Hepatocyte (in vitro differentiated cells): ENCODE measurements at regions not wholly inside any gene's neighbourhood (a gene's known extent, or its start where the extent isn't known, plus 50 kb on each side); places are given as distances from the start of the nearest gene placed in this dataset.
"Not testable (repeated sequence)": the region's sequence is repeated elsewhere in the genome, so short reads cannot be mapped to it uniquely, and the experiment has no call there.

Experiments used
- DNase-seq: peaks from one replicate; pipeline ENCODE4 v3.0.0-alpha.2; 2016; ENCODE audit warnings: low spot score
- H2AFZ ChIP-seq: fragments of 200-600 bp; sonication (generic); 2 replicates; pipeline ENCODE4 v1.6.0; 2016; ENCODE audit warnings: antibody characterized with exemption, mild to moderate bottlenecking
- H3K27ac ChIP-seq: fragments of 200-600 bp; sonication (generic); 2 replicates; pipeline ENCODE4 v1.5.1; 2016; ENCODE audit warnings: mild to moderate bottlenecking
- H3K27me3 ChIP-seq: fragments of 200-600 bp; sonication (generic); 2 replicates; pipeline ENCODE4 v1.6.1; 2016
- H3K36me3 ChIP-seq: fragments of 200-600 bp; sonication (generic); replicated peaks from 2 replicates; pipeline ENCODE4 v1.5.1; 2016; ENCODE audit warnings: low read depth; ENCODE audit not compliant: insufficient read depth
- H3K4me1 ChIP-seq: fragments of 200-600 bp; sonication (generic); 2 replicates; pipeline ENCODE4 v1.5.1; 2016; ENCODE audit warnings: mild to moderate bottlenecking, moderate library complexity; ENCODE audit not compliant: insufficient read depth
- H3K4me2 ChIP-seq: fragments of 200-600 bp; sonication (generic); 2 replicates; pipeline ENCODE4 v1.6.0; 2016
- H3K4me3 ChIP-seq: fragments of 200-600 bp; sonication (generic); 2 replicates; pipeline ENCODE4 v1.5.1; 2016; ENCODE audit warnings: mild to moderate bottlenecking
- H3K79me2 ChIP-seq: fragments of 200-600 bp; sonication (generic); 2 replicates; pipeline ENCODE4 v1.6.0; 2017; ENCODE audit warnings: mild to moderate bottlenecking
- H3K9me2 ChIP-seq: fragments of 200-600 bp; sonication (generic); replicated peaks from 2 replicates; pipeline ENCODE4 v1.6.0; 2017; ENCODE audit warnings: mild to moderate bottlenecking; ENCODE audit not compliant: insufficient read depth
- H3K9me3 ChIP-seq: fragments of 200-600 bp; sonication (generic); 2 replicates; pipeline ENCODE4 v1.5.1; 2016; ENCODE audit warnings: low read depth, mild to moderate bottlenecking
- H4K20me1 ChIP-seq: fragments of 200-600 bp; sonication (generic); 2 replicates; pipeline ENCODE4 v1.6.0; 2016; ENCODE audit warnings: mild to moderate bottlenecking; ENCODE audit not compliant: insufficient read depth, poor library complexity, severe bottlenecking
- CTCF ChIP-seq: fragments of 200-600 bp; sonication (generic); IDR thresholded peaks from 2 replicates; pipeline ENCODE4 v1.5.1; 2016; ENCODE audit warnings: antibody characterized with exemption, mild to moderate bottlenecking; ENCODE audit not compliant: poor library complexity
- EZH2 ChIP-seq: fragments of 200-600 bp; sonication (generic); IDR thresholded peaks from 2 replicates; pipeline ENCODE4 v1.6.1; 2016; ENCODE audit warnings: antibody characterized with exemption, mild to moderate bottlenecking, borderline replicate concordance
- EZH2phosphoT487 ChIP-seq: fragments of 200-600 bp; sonication (generic); IDR thresholded peaks from one replicate; pipeline ENCODE4 v1.6.1; 2018; ENCODE audit warnings: antibody characterized with exemption, mild to moderate bottlenecking, low read depth, moderate library complexity; ENCODE audit not compliant: unreplicated experiment, severe bottlenecking
- WGBS: methylation state at CpG from one replicate; pipeline ENCODE4 v1.1.6; 2016; ENCODE audit warnings: low lambda C conversion rate; ENCODE audit errors: missing lambda C conversion rate; 5-methylcytosine and 5-hydroxymethylcytosine counted together

- no peak overlapping the region for H3K4me2 ChIP-seq
- H2AFZ ChIP-seq = no peak overlapping the region
- no peaks in the 10 kb centered on the region for H4K20me1 ChIP-seq
- no peaks in the 10 kb centered on the region for H3K79me2 ChIP-seq
- no peak overlapping the region for H3K4me3 ChIP-seq
- H3K36me3 ChIP-seq = no peaks in the 10 kb centered on the region
- 93% methylated on average over 3 of the region's 3 CpGs for WGBS
- no peak for TF ChIP-seq EZH2
- no peak for TF ChIP-seq EZH2phosphoT487
- TF ChIP-seq CTCF = no peak
- no peak overlapping the region for H3K27ac ChIP-seq
- no peaks in the 10 kb centered on the region for H3K4me1 ChIP-seq
- DNase-seq = no peak
- H3K9me3 ChIP-seq = peaks cover 8% of the 10 kb centered on the region
- H3K9me2 ChIP-seq = no peaks in the 10 kb centered on the region
- H3K27me3 ChIP-seq = no peaks in the 10 kb centered on the region
Observed at GRCh38 chr4:86521373-86521969, 72.6 kb upstream of the PTPN13 start.

- Histone ChIP-seq H3K27ac (no peak overlapping the region), H3K27me3 (no peaks in the 10 kb centered on the region), H3K79me2 (no peaks in the 10 kb centered on the region), H3K9me2 (no peaks in the 10 kb centered on the region), H3K4me3 (no peak overlapping the region), H2AFZ (no peak overlapping the region), H3K9me3 (peaks cover 8% of the 10 kb centered on the region), H3K4me2 (no peak overlapping the region), H3K4me1 (no peaks in the 10 kb centered on the region), H3K36me3 (no peaks in the 10 kb centered on the region), H4K20me1 (no peaks in the 10 kb centered on the region)
- DNase-seq = no peak
- WGBS = 82% methylated on average over 4 of the region's 4 CpGs
- no peak for TF ChIP-seq EZH2phosphoT487
- peak; percentile 31 for TF ChIP-seq CTCF
Observed at GRCh38 chr4:86522349-86522748, 71.8 kb upstream of the PTPN13 start.

- Histone ChIP-seq H3K27ac (no peak overlapping the region), H4K20me1 (no peaks in the 10 kb centered on the region), H3K9me3 (peaks cover 8% of the 10 kb centered on the region), H3K4me2 (no peak overlapping the region), H3K4me3 (no peak overlapping the region), H3K27me3 (no peaks in the 10 kb centered on the region), H2AFZ (no peak overlapping the region), H3K4me1 (no peaks in the 10 kb centered on the region), H3K79me2 (no peaks in the 10 kb centered on the region), H3K9me2 (no peaks in the 10 kb centered on the region), H3K36me3 (no peaks in the 10 kb centered on the region)
- TF ChIP-seq CTCF = no peak
- TF ChIP-seq EZH2 = no peak
- WGBS = 86% methylated on average over 2 of the region's 2 CpGs
- no peak for DNase-seq
Observed at GRCh38 chr4:86523333-86523732, 70.8 kb upstream of the PTPN13 start.

GRCh38 chr4:86527713-86528112 lies 66.4 kb upstream of the PTPN13 start:
- not testable (repeated sequence) for H3K9me3 ChIP-seq

More at GRCh38 chr4:86527713-86528112, 66.4 kb upstream of the PTPN13 start:
- not testable (repeated sequence) for H3K4me1 ChIP-seq, H3K36me3 ChIP-seq, H4K20me1 ChIP-seq, H3K27ac ChIP-seq, H3K9me2 ChIP-seq, H3K4me3 ChIP-seq, H3K4me2 ChIP-seq, H3K79me2 ChIP-seq, H2AFZ ChIP-seq, H3K27me3 ChIP-seq, DNase-seq
- 76% methylated on average over 4 of the region's 4 CpGs for WGBS
